Colonic mucosa (tissue), 4 donors: ENCODE measurements at regions not wholly inside any gene's neighbourhood (a gene's known extent, or its start where the extent isn't known, plus 50 kb on each side); places are given as distances from the start of the nearest gene placed in this dataset.

Source experiments
- DNase-seq: peaks from one replicate; pipeline ENCODE4 v3.0.0-alpha.2; 2020
- H3K27ac ChIP-seq: fragments of 200-600 bp; one replicate; pipeline ENCODE4 v1.8.0; 2021
- H3K27me3 ChIP-seq: fragments of 200-600 bp; one replicate; pipeline ENCODE4 v1.8.0; 2021
- H3K36me3 ChIP-seq: fragments of 200-600 bp; one replicate; pipeline ENCODE4 v1.8.0; 2021
- H3K4me1 ChIP-seq: fragments of 200-600 bp; one replicate; pipeline ENCODE4 v1.8.0; 2021; ENCODE audit warnings: mild to moderate bottlenecking
- H3K4me3 ChIP-seq: fragments of 200-600 bp; one replicate; pipeline ENCODE4 v1.8.0; 2021
- H3K9ac ChIP-seq, 2 donors: one replicate each; pipeline ENCODE4 v1.7.0; 2013; ENCODE audit warnings: control low read depth in 2 of 2, low read depth in 2 of 2, low read length in 2 of 2
- H3K9me3 ChIP-seq: fragments of 200-600 bp; one replicate; pipeline ENCODE4 v1.8.0; 2021
- intact Hi-C: fragments of 100-400 bp; cut with DNase I; formaldehyde crosslinking; loops from one replicate; pipeline ENCODE4 v1.14.1; 2022
- TF ChIP-seq, protein P1 (sequence below): fragments of 200-600 bp; IDR thresholded peaks from one replicate; pipeline ENCODE4 v1.8.0; 2022; ENCODE audit warnings: antibody characterized with exemption, mild to moderate bottlenecking
- donor health status: healthy.
- donor health status: DM: no; HTN: no; CAD: no.
- donor health status: DM: no; HTN: no; CAD: no.

DNA sequence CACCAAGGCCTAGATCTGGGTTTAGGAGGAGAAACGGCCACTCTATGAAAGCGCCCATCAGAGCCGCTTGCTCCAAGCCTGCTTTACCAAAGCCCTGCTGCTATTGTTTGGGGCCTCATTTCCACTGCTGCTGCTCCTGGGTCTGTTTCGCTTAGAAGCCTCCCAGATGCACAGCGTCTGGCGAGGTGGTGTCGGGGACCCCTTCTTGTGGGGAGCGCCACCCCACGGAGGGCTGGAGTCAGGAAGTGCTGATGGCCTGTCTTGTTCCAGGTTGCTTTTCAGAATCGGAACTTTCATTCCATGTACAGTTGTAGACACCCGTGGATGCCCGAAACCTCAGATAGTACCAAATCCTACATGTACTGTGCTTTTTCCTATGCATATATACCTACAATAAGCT is 204.9 kb upstream of the TWIST2 start:
- TF ChIP-seq, protein P1, sequence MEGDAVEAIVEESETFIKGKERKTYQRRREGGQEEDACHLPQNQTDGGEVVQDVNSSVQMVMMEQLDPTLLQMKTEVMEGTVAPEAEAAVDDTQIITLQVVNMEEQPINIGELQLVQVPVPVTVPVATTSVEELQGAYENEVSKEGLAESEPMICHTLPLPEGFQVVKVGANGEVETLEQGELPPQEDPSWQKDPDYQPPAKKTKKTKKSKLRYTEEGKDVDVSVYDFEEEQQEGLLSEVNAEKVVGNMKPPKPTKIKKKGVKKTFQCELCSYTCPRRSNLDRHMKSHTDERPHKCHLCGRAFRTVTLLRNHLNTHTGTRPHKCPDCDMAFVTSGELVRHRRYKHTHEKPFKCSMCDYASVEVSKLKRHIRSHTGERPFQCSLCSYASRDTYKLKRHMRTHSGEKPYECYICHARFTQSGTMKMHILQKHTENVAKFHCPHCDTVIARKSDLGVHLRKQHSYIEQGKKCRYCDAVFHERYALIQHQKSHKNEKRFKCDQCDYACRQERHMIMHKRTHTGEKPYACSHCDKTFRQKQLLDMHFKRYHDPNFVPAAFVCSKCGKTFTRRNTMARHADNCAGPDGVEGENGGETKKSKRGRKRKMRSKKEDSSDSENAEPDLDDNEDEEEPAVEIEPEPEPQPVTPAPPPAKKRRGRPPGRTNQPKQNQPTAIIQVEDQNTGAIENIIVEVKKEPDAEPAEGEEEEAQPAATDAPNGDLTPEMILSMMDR, result no peak
- Histone ChIP-seq H3K4me1 (no peaks in the 10 kb centered on the region), H3K27ac (no peak overlapping the region), H3K36me3 (no peaks in the 10 kb centered on the region), H3K9ac (no peak overlapping the region), H3K9me3 (no peaks in the 10 kb centered on the region), H3K4me3 (no peak overlapping the region), H3K27me3 (no peaks in the 10 kb centered on the region)
- DNase-seq, result no peak
- intact Hi-C loops, result no loop called here

DNA sequence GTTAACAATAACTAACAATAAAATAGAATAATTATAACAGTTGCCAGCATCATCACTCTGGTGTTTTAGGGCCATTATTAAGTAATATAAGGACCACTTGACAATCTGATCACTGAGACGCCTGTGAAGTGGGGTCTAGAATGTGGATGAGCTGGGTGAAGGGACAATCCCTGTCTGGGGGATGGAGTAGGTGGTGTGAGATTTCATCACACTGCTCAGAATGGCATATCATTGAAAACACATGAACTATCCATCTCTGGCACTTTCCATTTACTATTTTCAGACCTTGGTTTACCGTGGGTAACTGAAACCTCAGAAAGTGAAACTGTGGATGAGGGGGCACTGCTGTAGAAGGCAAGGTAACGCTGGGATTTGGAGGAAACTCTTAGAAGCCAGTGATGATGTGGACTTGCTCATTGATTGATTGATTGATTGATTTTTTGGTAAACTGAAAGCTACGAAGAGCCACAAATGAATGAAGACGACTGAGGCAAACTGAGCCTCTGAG is 204.4 kb upstream of the TWIST2 start:
- Histone ChIP-seq H3K36me3 (no peaks in the 10 kb centered on the region), H3K9ac (no peak overlapping the region), H3K27ac (no peak overlapping the region)

GRCh38 chr2:238644095-238645081 is 203.5 kb upstream of the TWIST2 start:
- H3K9me3 ChIP-seq, result no peaks in the 10 kb centered on the region
- no peaks in the 10 kb centered on the region for H3K4me1 ChIP-seq
- TF ChIP-seq, protein P1, result no peak
- H3K27me3 ChIP-seq, result no peaks in the 10 kb centered on the region
- intact Hi-C loops, result no loop called here
- H3K27ac ChIP-seq, result no peak overlapping the region
- H3K4me3 ChIP-seq, result no peak overlapping the region
- no peak overlapping the region for H3K9ac ChIP-seq
- H3K36me3 ChIP-seq, result no peaks in the 10 kb centered on the region
- no peak for DNase-seq

More for the DNA sequence above, 204.4 kb upstream of the TWIST2 start:
- Histone ChIP-seq H3K4me3 (no peak overlapping the region), H3K27me3 (no peaks in the 10 kb centered on the region), H3K4me1 (no peaks in the 10 kb centered on the region), H3K9me3 (no peaks in the 10 kb centered on the region)
- intact Hi-C loops, result no loop called here
- DNase-seq, result no peak
- TF ChIP-seq, protein P1, result no peak

- TF ChIP-seq, protein P1, result no peak
- no peak for DNase-seq
- H3K9me3 ChIP-seq, result no peaks in the 10 kb centered on the region
- intact Hi-C loops, result no loop called here
- H3K36me3 ChIP-seq, result no peaks in the 10 kb centered on the region
- H3K4me3 ChIP-seq, result no peak overlapping the region
- H3K27me3 ChIP-seq, result no peaks in the 10 kb centered on the region
- no peak overlapping the region for H3K9ac ChIP-seq
- no peak overlapping the region for H3K27ac ChIP-seq
- H3K4me1 ChIP-seq, result no peaks in the 10 kb centered on the region
Measured at GRCh38 chr2:238645095-238645494, 202.8 kb upstream of the TWIST2 start.

DNA sequence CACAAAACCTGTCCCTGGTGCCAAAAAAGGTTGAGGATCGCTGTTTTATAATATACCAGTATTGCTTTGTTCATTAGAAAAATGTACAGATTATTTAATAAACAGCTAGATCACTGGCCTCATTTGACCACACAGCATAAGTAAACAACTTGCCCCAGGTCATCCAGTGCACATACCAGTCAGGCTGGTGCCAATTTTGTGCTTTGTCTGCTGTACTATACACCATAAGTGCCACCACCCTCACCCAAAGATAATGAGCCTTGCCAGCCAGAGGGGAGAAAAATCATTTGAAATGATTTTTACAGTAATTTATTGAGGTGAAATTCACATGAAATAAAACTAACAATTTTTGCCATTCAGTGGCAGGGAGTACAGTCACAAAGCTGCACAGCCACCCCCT is 202.2 kb upstream of the TWIST2 start:
- Histone ChIP-seq H3K9ac (no peak overlapping the region), H3K27me3 (no peaks in the 10 kb centered on the region), H3K9me3 (no peaks in the 10 kb centered on the region), H3K4me3 (no peak overlapping the region), H3K4me1 (no peaks in the 10 kb centered on the region), H3K36me3 (no peaks in the 10 kb centered on the region), H3K27ac (no peak overlapping the region)
- TF ChIP-seq, protein P1, result no peak
- no peak for DNase-seq
- intact Hi-C loops, result no loop called here
